Tongue (tissue), 1 donor: ENCODE measurements at regions not wholly inside any gene's neighbourhood (a gene's known extent, or its start where the extent isn't known, plus 50 kb on each side); places are given as distances from the start of the nearest gene placed in this dataset.

Experiments used
- DNase-seq: peaks from one replicate; pipeline ENCODE4 v3.0.0-alpha.2; 2015

DNA sequence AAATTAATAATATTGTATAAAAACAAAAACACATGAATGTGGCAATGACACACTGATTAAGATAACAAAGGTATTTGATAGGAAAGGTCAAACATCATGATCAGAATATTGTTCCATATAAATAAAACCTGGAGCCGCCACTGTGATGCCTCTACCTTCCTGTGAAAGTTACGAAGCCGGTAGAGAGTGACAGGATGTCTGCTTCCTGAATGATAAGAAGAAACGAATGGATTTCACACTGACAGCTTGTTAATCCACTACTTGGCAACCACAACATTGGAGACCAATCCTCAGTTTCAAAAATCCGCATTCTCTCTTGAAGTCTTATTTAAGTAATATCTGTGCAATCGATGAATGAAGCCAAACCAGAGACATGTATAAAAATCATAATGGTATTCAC, 315.1 kb downstream of the HDGFL1 start:
- DNase-seq = no peak

DNA sequence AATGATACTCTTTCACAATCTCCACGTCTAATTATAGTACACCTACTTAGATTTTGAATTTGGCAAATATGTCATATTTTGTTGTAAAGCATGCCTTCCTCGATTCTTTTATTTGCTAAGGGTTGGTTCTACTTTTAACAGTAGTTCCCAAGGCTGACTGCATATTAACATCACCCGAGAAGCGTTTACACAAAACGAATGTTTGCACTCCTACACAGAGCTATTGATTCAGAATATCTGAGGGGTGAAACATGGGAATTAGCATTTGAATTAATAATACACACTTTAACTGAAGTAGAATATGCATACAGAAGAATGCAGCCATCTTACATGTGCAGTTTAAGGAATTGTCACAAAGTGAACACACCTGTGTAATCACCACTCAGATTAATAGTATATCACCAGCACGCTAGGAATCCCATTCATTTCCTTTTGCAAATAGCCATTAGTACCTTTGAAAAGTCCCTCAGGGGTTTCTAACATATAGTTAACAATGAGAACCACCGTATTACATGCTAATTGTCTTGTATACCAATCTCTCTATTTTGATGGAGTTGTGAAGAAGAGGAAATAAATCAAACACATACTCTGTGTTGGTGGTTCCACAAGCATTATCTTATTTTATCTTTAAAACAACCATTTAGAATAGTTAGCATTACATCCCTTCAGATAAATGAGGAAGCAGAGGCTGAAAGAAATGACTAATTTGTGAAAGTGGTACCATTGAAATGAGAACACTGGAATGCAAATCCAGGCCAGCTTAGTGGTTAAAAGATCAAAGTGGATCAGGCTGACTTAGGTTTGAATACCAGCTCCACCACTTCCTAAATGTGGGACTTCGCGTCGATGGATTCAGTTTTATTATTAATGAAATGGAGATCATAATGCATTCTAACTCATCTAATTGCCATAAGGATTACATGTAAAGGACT, 317.6 kb downstream of the HDGFL1 start:
- no peak for DNase-seq

DNA sequence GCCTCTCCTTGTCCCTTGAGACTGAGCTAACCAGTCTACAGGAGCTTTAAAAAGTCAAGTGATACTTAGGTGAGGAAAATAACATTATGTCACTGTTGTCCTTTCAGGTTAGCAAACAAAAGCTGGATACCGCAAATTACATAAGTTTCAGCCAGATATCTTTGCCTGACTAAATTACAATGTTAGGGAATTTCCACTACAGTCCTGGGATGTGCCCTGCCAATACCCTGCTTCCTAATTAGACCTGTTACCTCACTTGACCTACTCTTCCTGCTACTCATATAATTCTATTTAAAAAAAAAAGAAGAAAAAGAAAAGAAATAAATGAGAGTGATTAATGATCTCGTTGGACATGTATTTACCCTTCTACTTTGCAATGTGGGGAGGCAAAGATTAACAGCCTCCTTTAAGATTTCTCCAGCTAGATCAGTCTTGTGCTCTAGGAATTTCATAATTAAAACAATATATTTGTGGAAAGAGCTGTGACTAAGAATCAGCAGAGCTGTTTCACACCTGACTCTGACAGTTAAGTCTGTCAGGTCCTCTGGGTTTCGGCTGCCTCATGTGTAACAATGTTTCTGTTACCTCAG, 318.9 kb downstream of the HDGFL1 start:
- no peak for DNase-seq

DNA sequence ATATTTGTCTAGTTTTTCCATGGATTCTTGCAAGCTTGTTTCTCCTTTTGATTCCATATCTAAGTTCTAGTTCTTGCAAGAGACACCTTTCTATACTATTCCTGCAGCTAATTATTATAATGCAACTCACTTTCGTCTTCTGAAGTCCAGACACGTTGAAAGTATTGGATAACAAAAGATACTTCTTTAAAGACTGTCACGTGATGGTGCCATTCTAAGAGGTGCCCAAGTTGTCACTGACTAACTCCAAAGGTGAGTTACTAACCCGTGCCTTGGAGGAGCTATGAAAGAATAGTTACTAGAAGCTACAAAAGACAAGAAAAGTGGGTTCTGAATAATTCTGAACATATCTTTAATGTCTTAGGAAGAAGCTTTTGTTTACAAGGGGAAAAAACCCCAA, 322.6 kb downstream of the HDGFL1 start:
- DNase-seq = no peak

DNA sequence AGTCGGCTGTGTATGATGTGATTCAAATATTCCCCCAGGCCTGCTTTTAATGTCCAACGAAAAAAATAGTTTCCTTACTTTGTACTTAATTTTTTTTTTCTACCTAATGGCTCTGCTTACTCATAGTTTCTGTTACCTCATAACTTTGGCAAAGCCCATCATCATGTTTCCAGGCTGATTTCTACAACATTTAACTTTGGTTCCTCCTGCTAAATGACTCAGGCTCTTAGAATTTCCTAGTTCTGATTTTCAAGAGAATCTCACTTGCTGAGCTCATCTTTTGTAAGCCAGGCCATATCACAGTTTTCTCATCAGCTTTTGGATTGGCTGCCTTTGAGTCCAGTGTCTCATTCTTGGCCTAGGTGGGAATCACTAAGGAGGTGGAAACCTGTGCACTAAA, 323.1 kb downstream of the HDGFL1 start:
- peak; percentile 66 for DNase-seq

DNA sequence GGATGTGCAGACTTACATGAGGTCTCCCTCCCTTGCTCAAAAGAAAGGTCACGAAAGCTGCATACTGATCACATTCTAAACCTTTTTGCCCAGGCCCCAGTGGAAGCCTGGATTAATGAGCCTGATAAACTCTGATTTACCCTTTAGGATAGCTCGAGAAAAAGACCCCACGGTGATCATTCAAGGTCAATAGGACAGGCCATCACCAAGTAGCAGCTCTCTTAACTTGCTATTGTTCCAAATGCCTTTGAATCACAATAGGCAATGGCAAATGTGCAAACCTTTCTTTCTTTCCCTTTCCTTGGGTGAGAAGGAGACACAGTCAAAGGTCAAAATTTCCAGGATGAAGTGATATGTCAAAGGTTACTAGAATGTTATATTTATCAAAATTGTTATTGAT, 327.3 kb downstream of the HDGFL1 start:
- DNase-seq = no peak

DNA sequence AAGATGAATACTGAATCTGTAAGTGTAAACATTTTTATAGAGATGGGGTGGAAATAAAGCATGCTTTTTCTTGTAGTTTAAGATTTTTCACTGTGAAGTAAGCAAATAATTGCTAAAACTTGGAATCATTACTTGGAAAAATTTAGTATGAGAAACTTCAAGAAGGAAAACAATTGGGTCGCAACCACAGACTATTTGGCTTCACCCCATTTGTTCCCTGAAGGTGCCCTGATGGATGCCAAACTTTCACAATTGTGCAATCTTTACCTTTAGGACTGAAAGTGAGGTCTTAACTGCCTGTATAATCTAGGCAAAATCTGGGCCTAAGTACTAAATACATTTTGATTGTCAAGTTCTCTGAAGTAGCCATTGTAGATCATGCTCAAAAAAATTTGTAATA, 330.1 kb downstream of the HDGFL1 start:
- DNase-seq = no peak

DNA sequence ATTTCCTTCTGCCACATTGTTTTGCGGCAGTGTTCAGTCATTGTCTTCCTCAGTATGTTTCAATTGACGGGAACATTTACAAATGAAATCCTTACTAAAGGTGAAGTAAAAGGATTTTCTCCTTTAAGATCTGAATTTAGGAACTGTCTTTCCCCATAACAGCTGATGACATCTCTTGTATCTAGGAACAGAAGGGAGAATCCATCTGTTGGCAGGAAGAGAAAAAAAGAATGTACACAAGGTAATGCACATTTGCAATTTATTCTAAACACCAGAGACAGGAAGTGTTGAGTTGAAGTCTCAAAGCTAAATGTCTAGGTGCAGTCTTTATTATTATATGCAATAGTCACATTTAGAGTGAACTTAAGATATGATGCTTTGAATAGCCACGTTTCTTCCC, 334.5 kb downstream of the HDGFL1 start:
- DNase-seq = no peak

DNA sequence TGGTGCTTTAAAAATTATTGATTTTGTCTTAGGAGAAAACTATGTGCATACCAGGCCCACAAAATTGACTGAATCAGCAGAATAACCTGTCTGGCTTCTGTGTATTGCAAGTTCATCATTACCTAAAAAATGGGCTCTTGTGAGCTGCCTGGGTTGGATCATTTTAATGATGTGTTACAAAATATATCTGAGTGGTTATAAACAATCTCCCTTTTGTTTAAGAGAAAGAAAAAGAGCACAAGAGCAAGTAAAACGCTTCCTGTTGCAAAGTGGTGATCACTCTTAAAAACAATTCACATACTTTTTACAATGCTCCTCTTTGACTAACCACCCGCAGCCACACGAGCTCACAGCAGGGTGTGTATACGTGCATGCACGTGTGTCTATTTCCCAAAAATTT, 335.1 kb downstream of the HDGFL1 start:
- DNase-seq = no peak

DNA sequence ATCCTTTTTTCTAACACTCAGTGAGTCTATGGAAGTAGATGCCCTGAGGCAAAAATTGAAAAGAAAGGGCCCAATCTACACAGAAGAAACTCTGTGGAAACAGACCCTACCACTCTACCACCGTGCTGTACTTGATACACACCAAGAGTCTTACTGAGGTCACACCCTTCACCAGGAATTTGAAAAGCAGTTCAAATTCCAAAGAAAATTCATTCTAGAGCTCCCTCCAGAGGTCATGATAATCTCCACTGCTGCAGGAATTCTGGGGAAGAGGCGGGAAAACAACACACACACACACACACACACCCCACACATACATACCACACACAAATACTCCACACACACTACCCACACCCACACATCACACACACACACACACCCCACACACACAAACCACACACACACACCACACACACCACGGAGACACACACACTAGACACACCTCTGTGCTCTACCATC, 336.8 kb downstream of the HDGFL1 start:
- no peak for DNase-seq

DNA sequence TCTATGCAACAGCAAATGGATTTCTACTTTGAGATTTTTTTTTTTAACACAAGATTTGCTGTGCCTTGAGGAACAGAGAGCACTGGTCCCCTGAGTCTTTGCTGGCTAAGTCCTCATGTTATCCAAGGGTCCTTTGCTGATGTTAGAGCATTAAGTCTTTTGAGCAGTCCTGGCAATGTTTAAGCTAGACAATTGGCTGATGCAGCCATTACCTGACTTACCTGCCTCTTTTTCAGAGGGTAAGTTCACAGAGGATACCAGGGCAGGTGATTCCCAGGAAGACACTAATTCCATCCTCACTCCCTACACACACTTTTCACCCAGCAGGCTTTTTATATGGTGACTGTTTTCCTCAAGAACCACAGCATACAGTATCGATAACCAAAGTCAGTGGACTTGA, 337.7 kb downstream of the HDGFL1 start:
- no peak for DNase-seq

DNA sequence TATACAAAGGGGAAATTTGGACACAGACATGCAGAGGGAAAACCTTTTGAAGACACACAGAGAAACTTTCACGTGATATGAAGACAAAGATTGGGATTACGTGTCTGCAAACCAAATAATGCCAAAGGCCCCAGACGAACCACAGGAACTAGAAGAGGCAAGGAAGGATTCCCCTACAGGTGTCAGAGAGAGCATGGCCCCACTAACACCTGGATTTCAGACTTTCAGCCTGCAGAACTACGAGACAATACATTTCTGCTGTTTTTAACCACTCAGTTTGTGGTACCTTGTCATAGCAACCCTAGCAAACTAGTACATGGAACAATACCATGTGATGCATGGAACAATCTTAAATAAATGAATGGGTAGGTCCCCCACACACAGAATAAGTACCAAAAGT, 341.0 kb downstream of the HDGFL1 start:
- DNase-seq = no peak

DNA sequence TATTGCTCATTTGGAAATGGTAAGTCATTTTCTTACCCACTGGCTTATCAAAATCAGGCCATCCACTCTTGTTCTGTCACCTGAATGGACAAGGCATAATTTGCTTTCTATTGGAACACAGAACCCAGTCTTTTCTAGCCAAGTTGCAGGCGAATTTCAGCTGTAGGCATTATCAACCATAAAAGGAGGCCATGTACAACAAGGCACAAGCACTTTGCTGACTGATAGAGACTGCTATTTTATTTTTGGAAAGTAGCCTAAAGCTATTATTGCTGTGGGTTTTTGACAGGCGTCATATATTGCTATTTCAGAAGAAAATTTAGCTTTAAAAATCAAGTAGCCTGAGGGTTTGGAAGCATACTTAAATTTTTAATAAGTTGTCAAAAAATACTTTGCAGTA, 344.2 kb downstream of the HDGFL1 start:
- DNase-seq = no peak

DNA sequence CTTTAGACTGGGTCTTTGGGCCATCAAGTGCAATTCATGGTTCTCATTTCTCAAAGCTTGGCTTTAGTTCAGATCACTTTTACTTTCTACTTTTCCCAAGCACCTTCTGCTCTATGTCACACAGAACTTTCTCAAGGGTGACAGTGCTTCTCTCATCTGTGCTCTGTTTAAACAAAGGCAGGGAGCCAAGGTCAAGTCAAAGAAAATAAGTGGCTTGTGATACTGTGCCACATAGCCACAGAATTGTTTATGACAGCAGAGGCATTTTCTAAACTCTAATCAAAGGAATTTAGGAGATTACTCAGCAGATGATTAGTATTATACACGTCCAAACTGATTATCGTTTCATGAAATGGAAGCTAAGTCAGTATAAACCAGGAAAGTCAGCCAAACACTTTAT, 348.0 kb downstream of the HDGFL1 start:
- peak; percentile 42 for DNase-seq

DNA sequence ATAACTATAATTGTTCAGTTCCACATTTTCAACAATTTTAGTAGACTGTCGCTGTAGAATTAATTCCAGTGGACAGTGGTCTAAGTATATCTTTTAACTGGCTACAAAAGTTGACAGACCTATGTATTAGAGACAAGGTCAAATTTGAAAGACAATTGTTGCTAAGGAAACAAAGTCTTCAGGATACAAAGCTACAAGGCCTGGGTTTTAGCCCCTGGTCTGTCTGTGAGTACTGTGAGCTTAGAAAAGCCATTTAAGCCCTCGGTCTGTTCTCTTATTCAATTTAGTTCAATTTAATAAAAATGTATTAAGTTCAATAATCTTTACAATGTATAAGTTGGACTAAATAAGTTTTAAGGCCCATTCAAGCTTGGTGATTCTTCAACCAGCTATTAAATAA, 352.5 kb downstream of the HDGFL1 start:
- DNase-seq = no peak

DNA sequence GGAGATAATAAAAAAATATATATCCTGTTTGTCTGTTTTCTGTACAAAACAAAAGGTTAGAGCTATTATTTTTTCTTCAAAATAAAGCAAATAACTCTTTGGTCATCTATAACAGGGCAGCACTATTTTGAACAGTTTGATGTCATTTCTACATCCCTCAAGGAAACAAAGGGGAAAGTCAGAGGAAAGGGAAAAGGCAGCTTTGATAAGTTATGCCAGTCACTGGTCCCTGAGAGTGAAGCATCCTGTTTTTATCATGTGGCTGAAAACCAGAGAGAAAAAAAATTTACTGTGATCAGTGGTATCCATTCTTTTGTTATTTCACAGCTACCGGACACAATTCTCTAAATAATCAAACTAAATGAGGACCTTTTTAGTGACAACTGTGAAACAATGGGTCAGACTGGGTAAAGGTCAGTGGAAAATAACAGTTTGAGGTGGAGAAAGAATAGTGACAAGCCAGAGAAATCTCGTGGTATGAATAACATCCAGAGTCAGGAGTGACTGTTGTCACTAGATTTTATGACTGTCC, 356.0 kb downstream of the HDGFL1 start:
- DNase-seq = no peak

DNA sequence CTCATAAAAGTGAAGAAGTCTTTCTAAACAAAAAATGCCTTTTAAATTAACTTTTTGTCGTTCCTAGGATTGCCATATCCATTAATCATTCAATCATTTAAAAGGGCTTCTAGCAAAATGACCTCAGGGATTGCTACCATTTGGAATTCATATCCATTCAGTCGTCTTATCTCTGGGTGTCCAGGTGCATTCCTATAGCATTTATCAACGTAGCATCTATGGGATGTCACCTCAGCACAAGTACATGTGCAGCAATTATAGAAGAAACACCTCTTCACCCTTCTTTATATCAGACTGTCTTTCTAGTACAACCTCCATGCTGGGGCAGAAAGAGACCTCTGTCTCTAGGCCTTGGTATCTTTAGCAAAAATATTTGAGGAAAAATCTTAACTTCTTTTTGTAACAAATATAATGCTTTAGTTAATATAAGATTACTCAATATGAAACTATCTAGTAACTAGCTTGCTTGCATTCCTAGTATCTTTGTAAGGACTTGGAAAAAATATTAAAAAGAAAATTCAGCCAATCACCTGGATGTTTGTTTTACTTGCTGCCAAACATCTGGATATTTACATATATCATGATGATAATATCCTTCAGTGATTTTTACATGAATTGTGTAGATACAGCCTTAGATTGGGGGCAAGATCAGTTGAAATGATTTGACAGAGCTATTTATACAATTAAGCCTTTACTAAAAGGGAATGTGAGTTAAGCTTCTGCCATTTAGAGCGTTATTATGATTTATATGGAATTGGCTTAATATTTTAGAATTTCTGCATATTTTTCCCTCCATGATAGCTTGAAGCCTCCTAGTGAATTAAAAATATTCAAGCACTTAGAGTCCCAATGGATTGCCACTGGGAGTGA, 356.8 kb downstream of the HDGFL1 start:
- no peak for DNase-seq

DNA sequence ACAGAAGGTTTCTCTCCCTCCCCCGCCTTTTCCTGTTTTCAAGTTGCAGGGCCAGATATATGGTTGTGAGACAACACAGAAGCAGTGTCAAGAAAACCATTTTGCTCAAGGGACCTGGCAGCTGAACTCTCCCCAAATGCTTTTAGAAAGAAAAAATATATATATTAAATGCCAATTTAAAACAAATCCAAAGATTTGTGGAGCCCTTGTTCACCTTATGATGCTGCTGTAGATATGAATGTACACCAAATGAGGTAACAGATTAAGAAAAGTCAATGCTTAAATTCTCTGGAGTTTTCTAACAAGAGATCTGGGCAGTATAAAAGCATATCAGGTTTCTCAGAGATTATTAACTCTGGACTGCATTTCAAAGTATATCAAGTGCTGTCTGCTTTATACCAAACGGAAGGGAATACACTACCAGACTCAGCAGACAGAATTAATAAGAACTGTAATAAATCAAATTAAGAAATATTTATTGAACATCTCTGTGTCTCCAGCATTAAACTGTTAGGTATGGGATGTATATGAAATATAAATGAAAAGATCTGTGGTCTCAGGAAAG, 357.5 kb downstream of the HDGFL1 start:
- DNase-seq = peak; percentile 62

DNA sequence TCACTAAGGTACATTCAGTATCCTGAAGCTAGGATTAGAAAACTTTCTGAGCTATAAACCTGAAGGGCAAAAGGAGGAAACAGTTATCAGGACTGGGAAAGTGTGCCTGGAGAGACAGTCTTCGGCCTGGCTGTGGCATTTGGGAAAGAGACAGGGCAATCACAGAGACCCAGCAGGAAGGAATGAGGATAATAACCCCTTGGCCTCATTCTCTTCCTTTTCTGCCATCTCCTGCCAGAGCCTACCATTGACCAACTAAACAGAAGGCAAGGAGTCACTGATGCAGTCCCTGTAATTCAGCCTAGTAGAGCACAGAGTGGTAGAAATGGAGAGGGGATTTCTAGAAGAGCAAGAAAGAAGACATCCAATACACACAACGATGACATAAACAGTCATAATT, 359.4 kb downstream of the HDGFL1 start:
- no peak for DNase-seq

DNA sequence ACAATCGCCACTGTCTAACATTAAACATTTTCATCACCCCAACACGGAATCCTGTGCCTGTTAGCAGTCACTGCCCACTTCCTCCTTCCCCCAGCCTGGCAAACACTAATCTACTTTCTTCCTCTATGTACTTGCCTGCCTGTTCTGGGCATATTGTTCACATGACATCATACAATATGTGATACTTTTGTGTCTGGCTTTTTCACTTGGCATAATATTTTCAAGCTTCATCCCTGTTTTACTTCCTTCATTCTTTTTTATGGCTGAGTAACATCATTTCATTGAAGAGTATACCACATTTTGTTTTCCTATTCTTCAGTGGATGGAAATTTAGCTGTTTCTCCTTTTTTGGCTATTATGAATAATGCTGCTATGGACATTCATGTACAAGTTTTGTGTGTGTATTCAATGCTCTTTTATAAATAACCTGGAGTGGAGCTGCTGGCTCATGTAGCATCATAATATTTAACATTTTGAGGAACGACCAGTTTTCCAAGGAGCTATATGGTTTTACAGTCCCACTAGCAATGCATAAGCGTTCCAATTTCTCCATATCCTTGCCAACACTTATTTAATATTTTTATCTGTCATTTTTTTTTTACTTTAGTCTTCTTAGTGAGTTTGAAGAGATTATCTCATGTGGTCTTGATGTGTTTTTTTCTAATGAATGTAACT, 360.1 kb downstream of the HDGFL1 start:
- DNase-seq = peak; percentile 35

DNA sequence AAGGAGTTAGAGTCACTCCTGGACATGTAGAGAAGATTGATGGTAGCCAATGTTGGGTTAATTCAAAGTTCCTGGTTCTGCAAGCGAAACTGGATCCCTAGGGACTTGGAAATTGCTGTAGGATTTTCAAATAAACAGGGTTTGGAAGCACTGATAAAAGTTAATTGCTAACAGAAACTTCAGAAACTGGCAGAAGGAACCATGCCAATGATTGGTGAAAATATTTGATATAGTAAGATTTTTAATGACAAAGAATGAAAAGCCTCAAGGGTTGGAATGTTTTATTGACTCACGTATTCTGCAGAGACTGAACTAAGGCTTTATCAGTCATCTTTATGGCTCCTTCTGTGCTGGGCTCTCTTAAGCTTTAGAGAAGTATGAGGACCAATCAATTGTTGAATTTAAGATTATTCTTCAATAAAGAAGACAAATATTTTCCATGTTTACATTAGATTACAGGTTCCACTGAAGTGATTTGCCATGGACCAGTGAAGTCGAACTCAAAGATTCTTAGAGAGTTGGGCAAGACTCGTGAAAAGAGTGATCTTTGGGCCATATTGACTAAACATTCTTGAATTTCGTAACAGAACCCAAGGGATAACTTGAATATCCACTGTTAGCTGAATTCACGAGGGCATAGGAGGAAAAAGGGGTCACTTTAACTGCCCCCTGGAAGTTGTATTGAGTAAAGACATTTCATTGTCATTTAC, 371.4 kb downstream of the HDGFL1 start:
- no peak for DNase-seq
